ENCODE measurements at regions not wholly inside any gene's neighbourhood (a gene's known extent, or its start where the extent isn't known, plus 50 kb on each side); places are given as distances from the start of the nearest gene placed in this dataset.

DNA sequence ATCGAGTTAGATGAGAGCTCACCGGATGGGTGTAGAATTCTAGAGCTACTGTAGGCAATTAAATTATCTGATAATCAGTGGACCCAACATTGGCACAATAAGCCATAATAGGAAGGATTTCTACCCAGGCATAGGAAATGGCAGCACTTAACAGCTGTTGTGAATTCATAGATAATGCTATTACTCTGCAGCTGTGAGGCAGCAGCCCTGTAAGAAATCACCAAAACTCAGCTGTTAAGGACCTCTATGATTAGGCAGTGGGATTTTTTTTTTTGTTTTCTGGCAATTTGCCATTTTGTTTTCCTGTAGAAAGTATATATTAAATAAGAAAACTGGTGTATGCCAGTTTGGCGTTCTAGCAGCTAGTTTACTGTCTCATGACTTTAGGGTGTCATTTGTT lies 609.1 kb upstream of the SLC35B3 start:
- no peak for TF ChIP-seq CTCF (IDR thresholded peaks at IDR 0.05)
- TF ChIP-seq POLR2A (IDR thresholded peaks at IDR 0.05), result no peak
